ENCODE measurements at regions not wholly inside any gene's neighbourhood (a gene's known extent, or its start where the extent isn't known, plus 50 kb on each side); places are given as distances from the start of the nearest gene placed in this dataset.
"Not testable (repeated sequence)": the region's sequence is repeated elsewhere in the genome, so short reads cannot be mapped to it uniquely, and the experiment has no call there.

- Histone ChIP-seq H3K27me3 (no peaks in the 10 kb centered on the region), H3K27ac (no peak overlapping the region), H3K4me3 (no peak overlapping the region), H3K4me1 (no peaks in the 10 kb centered on the region), H3K36me3 (no peaks in the 10 kb centered on the region), H3K9me3 (no peaks in the 10 kb centered on the region)
- ATAC-seq (no peak), DNase-seq (no peak)
- no peak for TF ChIP-seq CTCF (IDR thresholded peaks at IDR 0.05 in 4 of 5, conservative IDR thresholded peaks at IDR 0.05 in 1 of 5)
- TF ChIP-seq POLR2A (IDR thresholded peaks at IDR 0.05) = no peak
- in situ Hi-C loops (cut with MboI; ENCODE audit: low sequenced_read_pairs in 4 of 4) = no loop called here
- intact Hi-C loops (cut with DNase I; ENCODE audit: low total_unique reads) = no loop called here
Observed at GRCh38 chr1:213419401-213420030, 368.5 kb downstream of the RPS6KC1 start.

GRCh38 chr1:213421178-213421577 is 370.1 kb downstream of the RPS6KC1 start:
- H3K36me3 ChIP-seq; H3K4me1 ChIP-seq; H3K27me3 ChIP-seq; H3K9me3 ChIP-seq; H3K4me3 ChIP-seq; intact Hi-C loops (cut with DNase I; ENCODE audit: low total_unique reads); DNase-seq; ATAC-seq; in situ Hi-C loops (cut with MboI; ENCODE audit: low sequenced_read_pairs in 4 of 4); H3K27ac ChIP-seq: not testable (repeated sequence)

- H3K9me3 ChIP-seq = no peaks in the 10 kb centered on the region
- in situ Hi-C loops (cut with MboI; ENCODE audit: low sequenced_read_pairs in 4 of 4) (no loop called here), intact Hi-C loops (cut with DNase I; ENCODE audit: low total_unique reads) (no loop called here)
- no peak for DNase-seq
- no peak overlapping the region for H3K27ac ChIP-seq
- H3K36me3 ChIP-seq = no peaks in the 10 kb centered on the region
- H3K4me1 ChIP-seq = no peaks in the 10 kb centered on the region
- H3K4me3 ChIP-seq = no peak overlapping the region
- ATAC-seq = no peak
- no peaks in the 10 kb centered on the region for H3K27me3 ChIP-seq
- no peak for TF ChIP-seq POLR2A (IDR thresholded peaks at IDR 0.05)
- no peak for TF ChIP-seq CTCF (IDR thresholded peaks at IDR 0.05 in 4 of 5, conservative IDR thresholded peaks at IDR 0.05 in 1 of 5)
Observed at GRCh38 chr1:213423041-213423440, 372.0 kb downstream of the RPS6KC1 start.

GRCh38 chr1:213423605-213424004 is 372.6 kb downstream of the RPS6KC1 start:
- Histone ChIP-seq H3K36me3 (no peaks in the 10 kb centered on the region), H3K4me3 (no peak overlapping the region), H3K9me3 (no peaks in the 10 kb centered on the region), H3K4me1 (no peaks in the 10 kb centered on the region), H3K27ac (no peak overlapping the region), H3K27me3 (no peaks in the 10 kb centered on the region)
- ATAC-seq = no peak
- in situ Hi-C loops (cut with MboI; ENCODE audit: low sequenced_read_pairs in 4 of 4) (no loop called here), intact Hi-C loops (cut with DNase I; ENCODE audit: low total_unique reads) (no loop called here)
- DNase-seq = no peak
- TF ChIP-seq POLR2A (IDR thresholded peaks at IDR 0.05) = no peak
- TF ChIP-seq CTCF (IDR thresholded peaks at IDR 0.05 in 4 of 5, conservative IDR thresholded peaks at IDR 0.05 in 1 of 5) = no peak

- Histone ChIP-seq H3K27me3 (no peaks in the 10 kb centered on the region), H3K4me3 (no peak overlapping the region), H3K4me1 (no peaks in the 10 kb centered on the region), H3K9me3 (no peaks in the 10 kb centered on the region), H3K36me3 (no peaks in the 10 kb centered on the region), H3K27ac (no peak overlapping the region)
- in situ Hi-C loops (cut with MboI; ENCODE audit: low sequenced_read_pairs in 4 of 4) (no loop called here), intact Hi-C loops (cut with DNase I; ENCODE audit: low total_unique reads) (no loop called here)
- ATAC-seq = no peak
- TF ChIP-seq CTCF (IDR thresholded peaks at IDR 0.05 in 4 of 5, conservative IDR thresholded peaks at IDR 0.05 in 1 of 5) (no peak), POLR2A (IDR thresholded peaks at IDR 0.05) (no peak)
- no peak for DNase-seq
Observed at GRCh38 chr1:213425376-213426030, 374.5 kb downstream of the RPS6KC1 start.
